Endothelial cell of umbilical vein (primary cell): ENCODE measurements at regions not wholly inside any gene's neighbourhood (a gene's known extent, or its start where the extent isn't known, plus 50 kb on each side); places are given as distances from the start of the nearest gene placed in this dataset.

ENCODE experiments used
- BruUV-seq: library from RNA; stranded (reverse); fragments of 400-500 nt; replicated peaks from 2 replicates; lab custom pipeline; 2021; lab: Mats Ljungman, UMichigan
- CTCF ChIA-PET: fragments of 300-600, 350-600 bp; sonication (Branson Sonifier 250); formaldehyde crosslinking; loops from one replicate; lab custom pipeline; 2021; ENCODE audit warnings: antibody characterized with exemption, inconsistent platforms; lab: Charles Lee
- POLR2A ChIA-PET: fragments of 300-600, 350-600 bp; sonication (Branson Sonifier 250); formaldehyde crosslinking; loops from one replicate; lab custom pipeline; 2021; ENCODE audit warnings: antibody characterized with exemption, inconsistent platforms; lab: Charles Lee
- DNase-seq: peaks from one replicate; pipeline ENCODE4 v3.0.0-alpha.2; 2011; ENCODE audit warnings: low read depth, low spot score
- FAIRE-seq: peaks from 2 replicates; lab custom pipeline; 2011; peaks lifted over from hg19 to GRCh38; lab: Jason Lieb, UNC
- H2AFZ ChIP-seq: 2 replicates; pipeline ENCODE4 v1.6.0; 2012; ENCODE audit warnings: low read depth, low read length, control low read depth, inconsistent platforms
- H3K27ac ChIP-seq: 2 replicates; pipeline ENCODE4 v1.5.1; 2011; ENCODE audit warnings: low read depth, mild to moderate bottlenecking, control low read depth, low read length, moderate library complexity; ENCODE audit not compliant: insufficient read depth
- H3K27me3 ChIP-seq, 2 experiments: 2 replicates each; pipeline versions ENCODE4 v1.6.0 to v1.6.1; 2011; ENCODE audit warnings: low read length in 2 of 2, mixed read lengths in 1 of 2; ENCODE audit not compliant: control insufficient read depth in 2 of 2, insufficient read depth in 2 of 2
- H3K36me3 ChIP-seq, 2 experiments: 2 replicates in 1 of 2; 3 replicates in 1 of 2; pipeline ENCODE4 v1.5.1; 2011; ENCODE audit warnings: low read length in 2 of 2, mild to moderate bottlenecking in 1 of 2, moderate library complexity in 1 of 2; ENCODE audit not compliant: control insufficient read depth in 2 of 2, insufficient read depth in 2 of 2; ENCODE audit errors: extremely low read depth in 1 of 2
- H3K4me1 ChIP-seq: 3 replicates; pipeline ENCODE4 v1.5.1; 2011; ENCODE audit warnings: mild to moderate bottlenecking, low read length; ENCODE audit not compliant: control insufficient read depth, insufficient read depth; ENCODE audit errors: extremely low read depth
- H3K4me2 ChIP-seq: 2 replicates; pipeline ENCODE4 v1.6.1; 2011; ENCODE audit warnings: low read length, control low read depth, mixed read lengths; ENCODE audit not compliant: insufficient read depth
- H3K4me3 ChIP-seq, 3 experiments: fragments of 200-600 bp in 1 of 3; sonication (generic), shearing (Covaris generic) in 1 of 3; replicated peaks in 1 of 3; 2 replicates each; pipeline ENCODE4 v1.5.1; 2011 to 2016; ENCODE audit warnings: control low read depth in 3 of 3, low read length in 3 of 3, mild to moderate bottlenecking in 2 of 3, inconsistent platforms in 1 of 3, low read depth in 1 of 3, moderate library complexity in 1 of 3; ENCODE audit not compliant: insufficient read depth in 1 of 3
- H3K79me2 ChIP-seq: 2 replicates; pipeline ENCODE4 v1.6.0; 2012; ENCODE audit warnings: low read length, inconsistent platforms; ENCODE audit not compliant: control insufficient read depth, insufficient read depth
- H3K9ac ChIP-seq: replicated peaks from 2 replicates; pipeline ENCODE3; 2011; ENCODE audit warnings: low read length, control low read depth; ENCODE audit not compliant: insufficient read depth; ENCODE audit errors: extremely low read depth
- H3K9me1 ChIP-seq: replicated peaks from 3 replicates; pipeline ENCODE4 v1.6.0; 2011; ENCODE audit warnings: mild to moderate bottlenecking, low read length; ENCODE audit not compliant: control insufficient read depth, insufficient read depth; ENCODE audit errors: extremely low read depth
- H3K9me3 ChIP-seq: replicated peaks from 2 replicates; pipeline ENCODE4 v1.5.1; 2012; ENCODE audit warnings: low read length, inconsistent platforms; ENCODE audit not compliant: control insufficient read depth, insufficient read depth
- H4K20me1 ChIP-seq: replicated peaks from 2 replicates; pipeline ENCODE3; 2011; ENCODE audit warnings: mild to moderate bottlenecking, low read length; ENCODE audit not compliant: control insufficient read depth, insufficient read depth; ENCODE audit errors: extremely low read depth
- CTCF ChIP-seq, 2 donors: IDR thresholded peaks; 1 replicate in 1 of 2; 2 replicates in 1 of 2; pipeline ENCODE4 v1.5.1; 2011; ENCODE audit warnings: low read length in 2 of 2, mild to moderate bottlenecking in 2 of 2, moderate library complexity in 2 of 2, control low read depth in 1 of 2, inconsistent platforms in 1 of 2, low read depth in 1 of 2; ENCODE audit not compliant: insufficient read depth in 1 of 2; ENCODE audit errors: extremely low read depth in 1 of 2
- EZH2 ChIP-seq: IDR thresholded peaks from 2 replicates; pipeline ENCODE4 v1.6.1; 2012; ENCODE audit warnings: borderline replicate concordance, low read depth, mild to moderate bottlenecking, moderate library complexity, low read length, inconsistent platforms; ENCODE audit not compliant: severe bottlenecking
- FOS ChIP-seq: IDR thresholded peaks from 2 replicates; pipeline ENCODE4 v1.6.1; 2011; ENCODE audit warnings: mild to moderate bottlenecking, low read length, moderate library complexity, borderline replicate concordance; ENCODE audit not compliant: insufficient read depth
- GATA2 ChIP-seq: IDR thresholded peaks from 2 replicates; pipeline ENCODE4 v1.7.0; 2011; ENCODE audit warnings: low read depth, mild to moderate bottlenecking, moderate library complexity, mixed read lengths, low read length; ENCODE audit not compliant: insufficient read length, insufficient read depth
- JUN ChIP-seq: IDR thresholded peaks from 2 replicates; pipeline ENCODE4 v1.6.1; 2011; ENCODE audit warnings: borderline replicate concordance, low read depth; ENCODE audit not compliant: insufficient read length, insufficient read depth
- MAX ChIP-seq: IDR thresholded peaks from 2 replicates; pipeline ENCODE4 v1.6.1; 2011; ENCODE audit not compliant: insufficient read depth, insufficient read length
- MYC ChIP-seq: IDR thresholded peaks from one replicate; pipeline ENCODE4 v1.6.1; 2011; ENCODE audit warnings: mild to moderate bottlenecking, low read depth, low read length
- POLR2A ChIP-seq: IDR thresholded peaks from 2 replicates; pipeline ENCODE4 v1.6.1; 2012; ENCODE audit warnings: low read depth, mild to moderate bottlenecking, control low read depth, low read length
- POLR2AphosphoS5 ChIP-seq: IDR thresholded peaks from 2 replicates; pipeline ENCODE4 v1.6.1; 2012; ENCODE audit warnings: low read depth, mild to moderate bottlenecking, control low read depth, low read length, moderate library complexity; ENCODE audit not compliant: insufficient read depth
- dilution Hi-C: fragments of 300-500 bp; cut with MboI; formaldehyde crosslinking; loops from one replicate; pipeline ENCODE4 v1.15.0; 2019; ENCODE audit warnings: low sequenced_read_pairs; ENCODE audit not compliant: extremely low pct_ligation_motif_present
- intact Hi-C: fragments of 100-400 bp; cut with micrococcal nuclease; formaldehyde crosslinking; loops from one replicate; pipeline ENCODE4 v1.10.0; 2022

- Histone ChIP-seq H3K36me3 (no peaks in the 10 kb centered on the region), H3K9ac (no peak overlapping the region), H3K4me2 (no peak overlapping the region), H4K20me1 (no peaks in the 10 kb centered on the region), H3K4me3 (no peak overlapping the region), H3K9me3 (no peaks in the 10 kb centered on the region), H3K79me2 (no peaks in the 10 kb centered on the region), H3K4me1 (no peaks in the 10 kb centered on the region), H3K27ac (no peak overlapping the region), H3K9me1 (no peaks in the 10 kb centered on the region), H3K27me3 (no peaks in the 10 kb centered on the region), H2AFZ (no peak overlapping the region)
- intact Hi-C loops = no loop called here
- no TSS peak for BruUV-seq
- ChIA-PET CTCF (no interaction called here), POLR2A (interaction anchor here (0.7 kb wide), 1 partner anchor 79 kb away, joined by 5 read pairs; no protein-coding TSS in a partner anchor)
- TF ChIP-seq GATA2 = no peak
- TF ChIP-seq POLR2A = no peak
- TF ChIP-seq JUN = no peak
- TF ChIP-seq MAX = no peak
- TF ChIP-seq POLR2AphosphoS5 = no peak
- no peak for TF ChIP-seq MYC
- no peak for TF ChIP-seq FOS
- TF ChIP-seq EZH2 = no peak
- TF ChIP-seq CTCF (IDR thresholded peaks at IDR 0.05; ENCODE audit: extremely low read depth in 1 of 2, insufficient read depth in 1 of 2, low read depth in 1 of 2, low read length in 2 of 2) = no peak
- dilution Hi-C loops = no loop called here
- FAIRE-seq (no peak), DNase-seq (no peak)
These were observed 144.1 kb upstream of the SPEF2 start for GRCh38 chr5:35473589-35473988.
